ENCODE measurements at regions not wholly inside any gene's neighbourhood (a gene's known extent, or its start where the extent isn't known, plus 50 kb on each side); places are given as distances from the start of the nearest gene placed in this dataset.

GRCh38 chr9:135023786-135024405 is 63.6 kb upstream of the OLFM1 start:
- H3K27ac ChIP-seq (ENCODE audit: low read depth in 2 of 2, low read length in 1 of 2) = no peak overlapping the region
- H3K4me1 ChIP-seq (ENCODE audit: control insufficient read depth in 1 of 2, insufficient read depth in 2 of 2, low read depth in 1 of 2, low read length in 1 of 2) = peaks cover 0 to 14% of the 10 kb centered on the region in 2 experiments; a peak in 1 of 4 replicates
- H3K4me3 ChIP-seq (ENCODE audit: low read depth in 2 of 2, low read length in 1 of 2) = no peak overlapping the region
- no peak overlapping the region for H3K9ac ChIP-seq
- no peaks in the 10 kb centered on the region for H3K27me3 ChIP-seq (ENCODE audit: insufficient read depth)
- no peaks in the 10 kb centered on the region for H3K9me3 ChIP-seq
- POLR2A ChIA-PET = no interaction called here
- no peak overlapping the region for H3K4me2 ChIP-seq
- H2AFZ ChIP-seq (ENCODE audit: low read depth) = no peak overlapping the region
- TF ChIP-seq RFX5 (IDR thresholded peaks at IDR 0.05; ENCODE audit: low read length) = no peak
- TF ChIP-seq MEF2A (IDR thresholded peaks at IDR 0.05; ENCODE audit: borderline replicate concordance, low read depth) = no peak
- TF ChIP-seq TEAD4 (IDR thresholded peaks at IDR 0.05; ENCODE audit: borderline replicate concordance, insufficient read depth) = no peak
- TF ChIP-seq RCOR1 (IDR thresholded peaks at IDR 0.05; ENCODE audit: low read length) = no peak
- no peak for TF ChIP-seq USF1 (IDR thresholded peaks at IDR 0.05; ENCODE audit: borderline replicate concordance, low read depth)
- TF ChIP-seq, protein P1, sequence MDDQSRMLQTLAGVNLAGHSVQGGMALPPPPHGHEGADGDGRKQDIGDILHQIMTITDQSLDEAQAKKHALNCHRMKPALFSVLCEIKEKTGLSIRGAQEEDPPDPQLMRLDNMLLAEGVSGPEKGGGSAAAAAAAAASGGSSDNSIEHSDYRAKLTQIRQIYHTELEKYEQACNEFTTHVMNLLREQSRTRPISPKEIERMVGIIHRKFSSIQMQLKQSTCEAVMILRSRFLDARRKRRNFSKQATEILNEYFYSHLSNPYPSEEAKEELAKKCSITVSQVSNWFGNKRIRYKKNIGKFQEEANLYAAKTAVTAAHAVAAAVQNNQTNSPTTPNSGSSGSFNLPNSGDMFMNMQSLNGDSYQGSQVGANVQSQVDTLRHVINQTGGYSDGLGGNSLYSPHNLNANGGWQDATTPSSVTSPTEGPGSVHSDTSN (IDR thresholded peaks at IDR 0.05) = no peak
- no peaks in the 10 kb centered on the region for H3K79me2 ChIP-seq (ENCODE audit: insufficient read depth)
- H3K9me2 ChIP-seq = no peaks in the 10 kb centered on the region
- H3K36me3 ChIP-seq (replicated peaks in 1 of 2; ENCODE audit: control insufficient read depth in 1 of 2, insufficient read depth in 2 of 2, low read length in 1 of 2) = no peaks in the 10 kb centered on the region
- DNase-seq = no peak
- WGBS (ENCODE audit: low lambda C conversion rate) = 32% methylated on average over 13 of the region's 15 CpGs
- H4K20me1 ChIP-seq (ENCODE audit: insufficient read depth) = no peaks in the 10 kb centered on the region
- H3F3A ChIP-seq (replicated peaks; ENCODE audit: insufficient read depth) = no peaks in the 10 kb centered on the region
- CTCF ChIA-PET = interaction anchor here (0.9 to 1.3 kb wide), 4 partner anchors 9 to 389 kb away, joined by 3 to 4 read pairs (median 3); no protein-coding TSS in a partner anchor

DNA sequence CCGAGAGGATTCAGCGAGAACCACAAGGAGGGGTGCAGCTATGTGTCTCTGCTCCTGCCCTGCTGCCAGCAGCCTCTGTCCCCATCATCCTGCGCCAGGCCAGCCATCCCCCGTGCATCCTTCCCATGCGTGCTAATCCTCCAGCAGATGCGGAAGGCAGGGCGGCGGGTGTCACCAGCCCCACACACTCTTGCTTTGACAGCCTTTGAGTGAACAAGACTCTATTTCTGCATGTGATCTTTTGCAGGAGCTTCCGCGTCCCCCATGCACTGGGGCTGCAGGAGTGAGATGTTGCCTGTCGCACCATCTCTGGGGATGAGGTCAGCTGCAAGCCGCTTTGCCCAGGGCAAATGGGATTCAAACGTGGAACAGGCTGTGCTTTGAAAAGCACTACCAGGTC is 58.0 kb upstream of the OLFM1 start:
- H3K4me1 ChIP-seq (ENCODE audit: control insufficient read depth in 1 of 2, insufficient read depth in 2 of 2, low read depth in 1 of 2, low read length in 1 of 2) = no peaks in the 10 kb centered on the region
- H3K9ac ChIP-seq = no peak overlapping the region
- no peak overlapping the region for H2AFZ ChIP-seq (ENCODE audit: low read depth)
- no peak for DNase-seq
- WGBS (ENCODE audit: low lambda C conversion rate) = 67% methylated on average over 12 of the region's 13 CpGs
- H3K36me3 ChIP-seq (replicated peaks in 1 of 2; ENCODE audit: control insufficient read depth in 1 of 2, insufficient read depth in 2 of 2, low read length in 1 of 2) = no peaks in the 10 kb centered on the region
- no peak overlapping the region for H3K27ac ChIP-seq (ENCODE audit: low read depth in 2 of 2, low read length in 1 of 2)
- TF ChIP-seq RFX5 (IDR thresholded peaks at IDR 0.05; ENCODE audit: low read length) (no peak), POLR2AphosphoS5 (IDR thresholded peaks at IDR 0.05; ENCODE audit: low read depth, low read length) (no peak), FOSL2 (IDR thresholded peaks at IDR 0.05; ENCODE audit: borderline replicate concordance, low read depth) (no peak), SMC3 (IDR thresholded peaks at IDR 0.05; ENCODE audit: low read depth, low read length) (no peak), FOXJ3 (CRISPR knock-in tag; IDR thresholded peaks at IDR 0.05) (no peak), CHD2 (IDR thresholded peaks at IDR 0.05; ENCODE audit: low read length, partially characterized antibody) (no peak), TAF1 (IDR thresholded peaks at IDR 0.05; ENCODE audit: borderline replicate concordance, low read depth, low read length) (no peak), GABPA (IDR thresholded peaks at IDR 0.05; ENCODE audit: low read depth) (no peak), CTCF (IDR thresholded peaks at IDR 0.05) (no peak), TCF12 (IDR thresholded peaks at IDR 0.05) (no peak), USF1 (IDR thresholded peaks at IDR 0.05; ENCODE audit: borderline replicate concordance, low read depth) (no peak), ELF1 (IDR thresholded peaks at IDR 0.05) (no peak), NFIC (IDR thresholded peaks at IDR 0.05; ENCODE audit: borderline replicate concordance) (no peak), TEAD4 (IDR thresholded peaks at IDR 0.05; ENCODE audit: borderline replicate concordance, insufficient read depth) (no peak), GATA2 (CRISPR knock-in tag; IDR thresholded peaks at IDR 0.05) (no peak), SIN3A (IDR thresholded peaks at IDR 0.05; ENCODE audit: borderline replicate concordance, low read depth, low read length) (no peak)
- TF ChIP-seq, protein P2, sequence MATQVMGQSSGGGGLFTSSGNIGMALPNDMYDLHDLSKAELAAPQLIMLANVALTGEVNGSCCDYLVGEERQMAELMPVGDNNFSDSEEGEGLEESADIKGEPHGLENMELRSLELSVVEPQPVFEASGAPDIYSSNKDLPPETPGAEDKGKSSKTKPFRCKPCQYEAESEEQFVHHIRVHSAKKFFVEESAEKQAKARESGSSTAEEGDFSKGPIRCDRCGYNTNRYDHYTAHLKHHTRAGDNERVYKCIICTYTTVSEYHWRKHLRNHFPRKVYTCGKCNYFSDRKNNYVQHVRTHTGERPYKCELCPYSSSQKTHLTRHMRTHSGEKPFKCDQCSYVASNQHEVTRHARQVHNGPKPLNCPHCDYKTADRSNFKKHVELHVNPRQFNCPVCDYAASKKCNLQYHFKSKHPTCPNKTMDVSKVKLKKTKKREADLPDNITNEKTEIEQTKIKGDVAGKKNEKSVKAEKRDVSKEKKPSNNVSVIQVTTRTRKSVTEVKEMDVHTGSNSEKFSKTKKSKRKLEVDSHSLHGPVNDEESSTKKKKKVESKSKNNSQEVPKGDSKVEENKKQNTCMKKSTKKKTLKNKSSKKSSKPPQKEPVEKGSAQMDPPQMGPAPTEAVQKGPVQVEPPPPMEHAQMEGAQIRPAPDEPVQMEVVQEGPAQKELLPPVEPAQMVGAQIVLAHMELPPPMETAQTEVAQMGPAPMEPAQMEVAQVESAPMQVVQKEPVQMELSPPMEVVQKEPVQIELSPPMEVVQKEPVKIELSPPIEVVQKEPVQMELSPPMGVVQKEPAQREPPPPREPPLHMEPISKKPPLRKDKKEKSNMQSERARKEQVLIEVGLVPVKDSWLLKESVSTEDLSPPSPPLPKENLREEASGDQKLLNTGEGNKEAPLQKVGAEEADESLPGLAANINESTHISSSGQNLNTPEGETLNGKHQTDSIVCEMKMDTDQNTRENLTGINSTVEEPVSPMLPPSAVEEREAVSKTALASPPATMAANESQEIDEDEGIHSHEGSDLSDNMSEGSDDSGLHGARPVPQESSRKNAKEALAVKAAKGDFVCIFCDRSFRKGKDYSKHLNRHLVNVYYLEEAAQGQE (IDR thresholded peaks at IDR 0.05; ENCODE audit: low read depth, low read length) = no peak
- CTCF ChIA-PET = interaction anchor here (1.3 kb wide), 1 partner anchor 56 kb away, joined by 3 read pairs; no protein-coding TSS in a partner anchor
- no peaks in the 10 kb centered on the region for H3K9me2 ChIP-seq
- no peak overlapping the region for H3K4me2 ChIP-seq
- H3F3A ChIP-seq (replicated peaks; ENCODE audit: insufficient read depth) = no peaks in the 10 kb centered on the region
- no peaks in the 10 kb centered on the region for H3K9me3 ChIP-seq
- no peak overlapping the region for H3K4me3 ChIP-seq (ENCODE audit: low read depth in 2 of 2, low read length in 1 of 2)
- no peaks in the 10 kb centered on the region for H3K79me2 ChIP-seq (ENCODE audit: insufficient read depth)
- H4K20me1 ChIP-seq (ENCODE audit: insufficient read depth) = no peaks in the 10 kb centered on the region
- POLR2A ChIA-PET = no interaction called here
- no peaks in the 10 kb centered on the region for H3K27me3 ChIP-seq (ENCODE audit: insufficient read depth)
